OCI-LY3 (cell line): ENCODE measurements at regions not wholly inside any gene's neighbourhood (a gene's known extent, or its start where the extent isn't known, plus 50 kb on each side); places are given as distances from the start of the nearest gene placed in this dataset.

Source experiments
- CTCF ChIP-seq: fragments of 200-600, 300-600 bp; sonication (generic); IDR thresholded peaks from 2 replicates; pipeline ENCODE4 v1.5.1; 2014; ENCODE audit warnings: antibody characterized with exemption, low read length, low read depth
- EZH2phosphoT487 ChIP-seq: fragments of 200-600 bp; shearing (Covaris generic); IDR thresholded peaks from 2 replicates; pipeline ENCODE4 v1.6.1; 2018; ENCODE audit warnings: antibody characterized with exemption, mixed run types, low read depth

- TF ChIP-seq CTCF = no peak
- no peak for TF ChIP-seq EZH2phosphoT487
These were observed 529.6 kb downstream of the SHQ1 start for GRCh38 chr3:72318504-72319193.
